A549 (cell line): ENCODE measurements at regions not wholly inside any gene's neighbourhood (a gene's known extent, or its start where the extent isn't known, plus 50 kb on each side); places are given as distances from the start of the nearest gene placed in this dataset.

Source experiments
- RFX5 ChIP-seq: fragments of 450-650 bp; IDR thresholded peaks from 2 replicates; pipeline ENCODE4 v1.7.1; 2014; ENCODE audit warnings: antibody characterized with exemption, mild to moderate bottlenecking, moderate library complexity
- TF ChIP-seq, protein P1 (sequence below): fragments of >200 bp; sonication (Bioruptor Twin); formaldehyde crosslinking; IDR thresholded peaks from 3 replicates; pipeline ENCODE4 v1.5.1; 2016
- TF ChIP-seq, protein P2 (sequence below): fragments of 150-350 bp; IDR thresholded peaks from 2 replicates; pipeline ENCODE4 v1.6.1; 2014; ENCODE audit warnings: low read depth, mild to moderate bottlenecking, low read length

DNA sequence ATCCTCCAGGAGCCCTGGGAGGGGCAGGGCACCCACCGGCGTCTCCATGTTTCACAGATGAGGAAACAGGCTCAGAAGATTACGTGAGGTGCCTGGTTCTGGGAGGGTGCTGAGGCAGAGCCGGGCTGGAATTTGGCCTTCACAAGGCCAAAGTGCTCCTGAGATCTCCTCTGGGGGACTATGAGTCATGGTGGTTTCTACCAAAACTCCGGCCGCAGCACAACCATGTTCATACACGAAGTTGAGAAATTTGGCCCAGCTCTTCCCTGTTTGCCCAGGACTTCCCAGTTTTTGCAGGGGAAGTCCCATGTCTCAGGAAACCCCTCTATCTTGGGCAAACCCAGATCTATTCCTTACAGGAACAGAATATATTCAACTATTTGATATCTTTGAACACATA lies 172.9 kb upstream of the CDYL start:
- TF ChIP-seq, protein P1, sequence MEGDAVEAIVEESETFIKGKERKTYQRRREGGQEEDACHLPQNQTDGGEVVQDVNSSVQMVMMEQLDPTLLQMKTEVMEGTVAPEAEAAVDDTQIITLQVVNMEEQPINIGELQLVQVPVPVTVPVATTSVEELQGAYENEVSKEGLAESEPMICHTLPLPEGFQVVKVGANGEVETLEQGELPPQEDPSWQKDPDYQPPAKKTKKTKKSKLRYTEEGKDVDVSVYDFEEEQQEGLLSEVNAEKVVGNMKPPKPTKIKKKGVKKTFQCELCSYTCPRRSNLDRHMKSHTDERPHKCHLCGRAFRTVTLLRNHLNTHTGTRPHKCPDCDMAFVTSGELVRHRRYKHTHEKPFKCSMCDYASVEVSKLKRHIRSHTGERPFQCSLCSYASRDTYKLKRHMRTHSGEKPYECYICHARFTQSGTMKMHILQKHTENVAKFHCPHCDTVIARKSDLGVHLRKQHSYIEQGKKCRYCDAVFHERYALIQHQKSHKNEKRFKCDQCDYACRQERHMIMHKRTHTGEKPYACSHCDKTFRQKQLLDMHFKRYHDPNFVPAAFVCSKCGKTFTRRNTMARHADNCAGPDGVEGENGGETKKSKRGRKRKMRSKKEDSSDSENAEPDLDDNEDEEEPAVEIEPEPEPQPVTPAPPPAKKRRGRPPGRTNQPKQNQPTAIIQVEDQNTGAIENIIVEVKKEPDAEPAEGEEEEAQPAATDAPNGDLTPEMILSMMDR: no peak
- TF ChIP-seq RFX5: no peak
- TF ChIP-seq, protein P2, sequence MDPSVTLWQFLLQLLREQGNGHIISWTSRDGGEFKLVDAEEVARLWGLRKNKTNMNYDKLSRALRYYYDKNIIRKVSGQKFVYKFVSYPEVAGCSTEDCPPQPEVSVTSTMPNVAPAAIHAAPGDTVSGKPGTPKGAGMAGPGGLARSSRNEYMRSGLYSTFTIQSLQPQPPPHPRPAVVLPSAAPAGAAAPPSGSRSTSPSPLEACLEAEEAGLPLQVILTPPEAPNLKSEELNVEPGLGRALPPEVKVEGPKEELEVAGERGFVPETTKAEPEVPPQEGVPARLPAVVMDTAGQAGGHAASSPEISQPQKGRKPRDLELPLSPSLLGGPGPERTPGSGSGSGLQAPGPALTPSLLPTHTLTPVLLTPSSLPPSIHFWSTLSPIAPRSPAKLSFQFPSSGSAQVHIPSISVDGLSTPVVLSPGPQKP: no peak
